ENCODE measurements at regions not wholly inside any gene's neighbourhood (a gene's known extent, or its start where the extent isn't known, plus 50 kb on each side); places are given as distances from the start of the nearest gene placed in this dataset.

DNA sequence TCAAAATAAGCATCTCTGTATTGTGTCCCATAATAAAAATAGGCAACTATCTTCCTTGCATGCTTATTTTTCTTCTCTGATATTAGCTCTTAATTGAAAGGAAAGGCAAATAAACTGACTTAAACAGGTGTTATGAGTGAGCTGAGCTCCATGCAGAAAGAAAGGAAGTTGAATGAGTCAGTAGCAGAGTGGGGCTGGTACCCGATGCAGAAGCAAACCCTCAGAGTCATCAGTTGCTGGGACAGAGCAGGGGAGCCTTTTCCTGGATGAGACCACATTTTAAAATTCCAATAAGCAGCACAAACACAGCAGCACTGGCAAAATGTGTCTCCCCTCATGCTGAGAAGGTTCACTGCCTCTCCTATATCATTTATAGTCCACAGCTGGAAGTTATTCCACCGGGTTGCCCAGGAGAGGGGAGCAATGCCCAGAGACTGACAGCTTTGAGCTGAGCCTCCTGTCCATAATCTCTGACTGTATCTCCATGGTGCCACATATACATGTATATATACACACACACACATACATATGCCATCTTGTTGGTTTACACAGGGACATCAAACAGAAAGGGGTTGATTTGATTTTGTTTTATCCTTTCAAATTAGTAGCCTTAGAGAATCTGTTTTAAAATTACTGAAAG, 274.3 kb upstream of the PPARGC1A start:
- no peak for DNase-seq (ENCODE audit: low read depth)

DNA sequence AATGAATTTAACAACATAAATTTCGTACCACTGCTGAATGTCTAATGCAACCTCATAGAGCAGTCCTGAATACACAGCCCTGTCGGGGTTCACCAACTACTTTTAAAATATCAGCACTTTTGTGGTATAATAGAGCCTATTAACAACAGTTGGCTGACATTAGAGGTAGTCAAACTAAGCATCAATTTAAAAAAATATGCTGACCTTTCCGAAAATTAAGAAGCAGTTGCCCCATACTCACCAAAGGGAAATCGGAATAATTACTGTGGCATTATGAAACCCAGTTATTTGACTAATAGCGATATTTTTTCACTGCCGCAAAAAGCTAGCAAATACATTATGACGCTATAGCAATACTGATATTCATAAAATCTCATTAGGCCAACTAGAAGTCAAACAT, 273.5 kb upstream of the PPARGC1A start:
- no peak for DNase-seq (ENCODE audit: low read depth)

DNA sequence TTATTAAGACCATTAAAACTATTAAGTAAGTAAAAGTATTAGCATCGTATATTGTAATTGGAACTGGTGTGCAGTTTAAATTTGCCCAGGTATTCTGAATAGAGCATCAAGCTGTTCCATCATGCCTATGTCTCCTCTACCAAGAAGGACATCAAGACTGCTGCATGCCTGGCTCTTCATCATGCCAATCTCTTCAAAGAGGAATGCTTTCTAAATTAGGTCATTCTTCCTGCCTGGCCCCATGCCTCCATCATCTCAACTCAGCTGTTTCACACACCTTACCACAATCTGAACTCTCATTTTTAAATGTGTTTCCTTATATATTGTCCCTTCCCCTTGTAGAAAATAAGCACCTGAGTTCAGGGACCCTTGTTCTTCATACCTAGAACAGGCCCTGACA, 270.5 kb upstream of the PPARGC1A start:
- no peak for DNase-seq (ENCODE audit: low read depth)

DNA sequence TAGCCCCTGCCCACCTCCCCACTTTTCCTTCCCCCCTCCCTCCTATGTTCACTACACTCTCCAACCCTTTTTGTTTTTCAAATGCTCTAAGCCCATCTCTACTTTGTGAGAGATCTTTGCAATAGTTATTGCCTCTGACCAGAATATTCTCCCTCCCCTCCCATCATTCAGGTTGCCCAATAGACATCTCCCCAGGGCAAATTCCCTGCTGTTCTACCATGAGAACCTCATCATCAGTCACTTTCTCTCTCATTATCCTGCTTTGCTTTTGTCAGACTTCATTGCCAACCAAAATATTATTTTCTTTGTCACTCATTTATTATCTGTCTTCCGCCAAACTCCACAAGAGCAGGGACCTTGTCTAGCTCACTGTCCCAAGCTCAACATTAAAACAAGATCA, 268.2 kb upstream of the PPARGC1A start:
- no peak for DNase-seq (ENCODE audit: low read depth)

DNA sequence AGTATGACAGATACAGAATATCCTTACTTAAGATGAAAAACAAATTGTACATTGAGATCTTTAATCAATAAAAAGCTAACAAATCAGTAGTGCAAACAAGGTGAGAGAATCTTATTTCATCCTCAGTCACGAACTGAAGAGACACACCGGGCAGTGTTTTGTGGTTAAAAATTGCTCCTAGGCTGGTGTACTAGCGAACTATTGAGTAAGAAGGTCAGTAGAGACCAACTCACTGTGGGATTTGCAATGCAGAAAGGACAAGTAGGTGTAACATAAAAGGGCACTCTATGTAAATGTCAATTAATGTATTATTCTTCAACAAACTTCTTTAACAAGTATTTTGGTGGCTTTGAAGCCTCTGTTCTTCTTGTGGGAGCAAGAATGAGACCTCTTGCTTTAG, 260.2 kb upstream of the PPARGC1A start:
- DNase-seq (ENCODE audit: low read depth) = no peak

DNA sequence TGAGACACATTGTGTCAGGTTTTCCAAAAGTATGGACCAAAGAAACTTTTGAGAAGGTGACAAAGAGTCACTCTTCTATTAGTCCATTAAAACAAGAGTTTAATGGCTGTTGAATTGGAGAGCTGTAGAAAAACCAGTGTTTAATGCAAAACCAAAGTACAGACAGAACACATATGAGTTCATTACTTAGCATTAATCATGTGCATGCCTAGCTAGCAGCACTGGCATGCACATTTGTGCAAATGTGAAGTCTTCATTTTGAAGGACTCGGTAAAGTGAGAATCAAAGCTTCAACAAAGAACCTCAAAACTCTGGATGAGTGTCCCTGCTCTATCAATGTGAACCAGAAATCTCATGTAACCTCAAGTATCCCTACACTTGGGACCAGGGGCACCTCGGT, 256.3 kb upstream of the PPARGC1A start:
- DNase-seq (ENCODE audit: low read depth) = no peak

DNA sequence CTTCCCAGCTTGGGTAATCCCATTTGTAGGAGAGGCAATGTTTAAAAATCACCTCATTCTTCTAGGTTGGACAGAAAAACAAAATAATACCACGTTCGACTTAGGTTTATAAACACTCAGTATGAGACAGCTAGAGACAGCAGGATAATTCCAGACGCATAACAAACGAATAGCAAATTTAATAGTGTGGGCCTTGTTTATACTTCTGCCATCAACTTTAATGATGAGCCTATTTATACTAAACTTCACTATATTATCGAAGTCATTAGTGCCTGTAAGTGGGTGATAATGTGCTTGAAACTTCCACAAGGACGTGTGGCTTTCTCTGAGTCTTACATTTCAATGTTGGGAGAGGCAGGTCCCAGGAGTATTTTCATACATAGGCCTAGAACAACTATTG, 255.7 kb upstream of the PPARGC1A start:
- no peak for DNase-seq (ENCODE audit: low read depth)

DNA sequence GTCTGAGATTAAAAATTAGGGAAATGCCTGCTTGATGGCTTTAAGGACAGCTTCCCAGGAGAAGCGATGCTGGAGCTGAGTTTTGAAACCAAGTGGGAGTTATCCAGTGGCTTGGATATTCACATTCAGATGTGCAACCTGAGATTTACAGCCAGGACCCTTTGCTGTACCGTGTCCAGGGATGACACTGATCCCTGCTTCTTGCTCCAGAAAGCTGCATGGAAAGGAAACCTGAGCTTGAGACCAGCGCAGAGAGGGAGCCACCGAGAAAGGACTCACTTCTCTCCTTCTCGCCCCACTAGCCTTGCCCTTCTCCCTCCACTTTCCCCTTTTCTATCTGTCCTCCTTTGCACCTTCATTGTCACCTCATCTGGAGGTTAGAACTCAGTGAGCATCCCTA, 254.5 kb upstream of the PPARGC1A start:
- DNase-seq (ENCODE audit: low read depth) = no peak

DNA sequence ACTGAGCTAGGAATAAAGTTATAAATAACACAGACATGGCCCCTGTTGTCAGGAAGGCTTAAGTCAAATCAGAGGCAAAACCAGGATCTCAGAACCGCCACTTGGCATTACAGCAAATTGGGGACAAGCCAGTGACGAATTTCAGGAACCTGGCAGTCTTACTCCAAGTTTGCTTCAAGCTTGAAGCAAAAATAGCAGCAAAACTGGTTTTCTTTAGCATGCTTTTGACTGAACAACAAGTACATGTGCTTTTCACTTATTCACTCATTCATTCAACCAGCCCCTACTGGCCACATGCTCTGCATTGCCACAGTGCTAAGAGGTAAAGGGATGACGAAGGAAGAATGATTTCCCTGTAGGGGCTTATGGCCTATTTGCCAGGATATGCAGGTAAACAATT, 253.9 kb upstream of the PPARGC1A start:
- no peak for DNase-seq (ENCODE audit: low read depth)

DNA sequence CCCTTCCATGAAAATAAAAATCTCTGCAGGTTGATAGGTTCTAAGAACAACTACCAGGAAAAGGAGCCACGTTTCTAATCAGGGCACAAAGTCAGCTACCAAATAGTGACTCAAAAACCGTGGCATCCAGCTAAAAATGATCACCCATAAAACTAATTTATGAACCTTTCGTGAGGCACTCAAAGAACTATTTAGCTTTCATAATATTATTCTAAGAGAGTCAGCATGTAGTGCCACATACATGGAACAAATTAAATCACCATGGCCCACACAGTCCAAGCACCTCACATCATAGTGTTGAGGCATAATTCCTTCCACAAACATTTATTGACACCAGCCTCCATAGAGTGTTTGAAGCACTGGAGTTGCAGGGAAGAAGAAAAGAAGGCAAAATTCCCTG, 252.0 kb upstream of the PPARGC1A start:
- DNase-seq (ENCODE audit: low read depth) = no peak

DNA sequence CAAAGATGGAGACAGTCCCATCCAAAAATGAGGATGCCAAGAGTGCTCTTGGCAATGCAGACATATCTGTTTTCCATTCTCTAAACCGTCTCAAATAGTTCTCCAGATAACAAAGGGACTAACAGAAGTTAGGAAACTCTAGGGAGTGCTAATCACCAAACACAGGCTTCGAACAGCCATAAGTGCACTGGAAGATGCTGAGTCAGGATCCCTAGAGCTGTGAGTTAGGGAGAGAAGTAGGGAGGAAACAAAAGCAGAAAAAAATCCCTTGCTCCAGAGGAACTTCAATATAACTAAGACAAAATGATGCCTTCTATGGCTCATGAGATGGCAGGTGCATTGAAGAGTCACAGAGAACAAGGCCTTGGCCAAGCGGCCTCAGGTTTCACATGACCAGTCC, 251.0 kb upstream of the PPARGC1A start:
- no peak for DNase-seq (ENCODE audit: low read depth)

DNA sequence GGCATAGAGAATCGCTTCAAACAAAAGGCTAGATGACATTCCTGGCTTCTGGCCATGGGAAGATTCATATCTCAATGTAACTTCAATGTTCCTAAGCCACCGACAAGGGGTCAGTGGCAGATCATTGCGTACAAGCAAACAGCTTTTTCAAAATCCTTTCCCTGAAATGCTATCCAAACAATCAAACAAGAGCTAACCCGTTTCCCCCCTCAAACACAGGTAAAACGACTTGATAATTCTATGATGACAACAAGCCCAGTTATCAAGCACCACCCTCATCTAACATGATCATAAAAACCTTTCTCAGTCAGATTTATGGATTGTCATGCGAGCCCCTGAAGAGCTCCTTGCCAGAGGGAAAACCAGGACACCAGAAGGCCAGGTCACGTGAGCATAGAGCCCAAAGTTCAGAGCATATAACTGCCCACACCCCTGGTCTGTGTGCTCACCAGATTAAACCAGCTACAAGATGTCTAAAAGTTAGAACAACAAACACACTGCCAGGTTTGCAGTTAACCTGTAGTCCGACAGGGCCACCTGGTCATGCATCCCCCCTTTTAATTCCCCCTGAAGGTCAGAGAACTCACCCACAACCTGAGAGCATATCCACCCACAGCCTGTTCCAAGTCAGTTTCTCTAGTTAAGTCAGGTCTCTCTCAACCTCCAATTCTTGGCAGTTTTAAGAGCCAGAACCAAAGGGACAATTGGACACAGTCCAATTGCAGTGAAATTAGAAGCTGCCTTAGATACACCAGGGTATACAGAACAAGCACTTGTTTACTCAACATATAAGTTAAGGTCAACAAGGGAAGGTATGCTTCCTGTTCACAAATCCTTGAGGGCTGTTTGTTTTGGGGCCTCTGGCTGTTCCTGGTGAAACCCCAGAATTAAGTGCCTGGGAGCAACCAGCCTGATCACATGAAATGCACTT, 248.1 kb upstream of the PPARGC1A start:
- DNase-seq (ENCODE audit: low read depth) = no peak

DNA sequence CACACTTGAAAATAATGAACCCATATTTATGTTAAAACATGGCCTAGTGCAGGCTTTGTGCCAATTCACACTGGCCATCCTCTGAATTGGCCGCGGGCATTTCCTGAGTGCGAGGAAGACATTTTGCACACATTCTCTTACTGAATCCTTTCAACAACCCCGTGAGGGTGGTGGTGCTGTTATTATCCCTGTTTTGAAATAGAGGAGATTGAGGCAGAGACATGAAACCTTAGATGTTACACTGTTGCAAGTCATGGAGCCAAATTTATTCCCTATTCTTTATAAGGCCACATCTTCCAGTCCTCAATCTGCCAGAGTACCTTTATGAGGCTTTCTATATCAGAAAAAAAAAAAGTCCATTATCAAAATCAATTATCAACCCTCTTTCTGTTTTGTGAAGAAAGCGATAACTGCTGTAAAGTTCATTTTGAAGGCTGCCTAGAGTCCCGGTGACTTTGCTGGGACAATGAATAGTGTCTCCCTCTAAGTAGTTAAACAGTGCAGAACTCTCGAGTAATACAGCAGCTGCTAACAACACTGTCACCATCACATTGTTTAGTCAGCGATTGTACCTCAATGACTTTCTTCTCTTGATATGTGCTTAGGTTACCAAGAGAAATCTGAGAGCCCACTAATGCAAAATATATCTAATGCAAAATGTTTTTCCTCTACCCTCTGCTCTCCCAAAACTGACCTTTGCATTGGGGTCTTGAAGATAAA, 242.3 kb upstream of the PPARGC1A start:
- no peak for DNase-seq (ENCODE audit: low read depth)

DNA sequence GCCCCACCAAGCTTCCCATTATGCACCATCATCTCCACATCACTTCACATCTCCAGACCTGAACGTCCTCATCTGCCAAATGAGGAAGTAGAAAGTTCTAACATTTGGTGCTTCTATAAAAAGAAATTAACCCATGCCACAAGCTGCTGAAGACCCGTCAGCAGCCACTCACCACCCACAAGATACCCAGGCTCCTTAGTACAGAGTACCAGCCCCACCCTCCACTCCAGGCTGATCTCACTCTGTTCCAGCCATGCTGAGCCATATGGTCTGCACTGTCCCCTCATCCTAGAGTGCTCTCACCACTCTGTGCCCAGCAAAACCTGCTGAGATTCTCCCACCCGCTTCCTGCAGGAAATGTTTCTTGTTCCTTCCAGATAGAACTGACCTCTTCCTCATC, 240.8 kb upstream of the PPARGC1A start:
- DNase-seq (ENCODE audit: low read depth) = no peak

DNA sequence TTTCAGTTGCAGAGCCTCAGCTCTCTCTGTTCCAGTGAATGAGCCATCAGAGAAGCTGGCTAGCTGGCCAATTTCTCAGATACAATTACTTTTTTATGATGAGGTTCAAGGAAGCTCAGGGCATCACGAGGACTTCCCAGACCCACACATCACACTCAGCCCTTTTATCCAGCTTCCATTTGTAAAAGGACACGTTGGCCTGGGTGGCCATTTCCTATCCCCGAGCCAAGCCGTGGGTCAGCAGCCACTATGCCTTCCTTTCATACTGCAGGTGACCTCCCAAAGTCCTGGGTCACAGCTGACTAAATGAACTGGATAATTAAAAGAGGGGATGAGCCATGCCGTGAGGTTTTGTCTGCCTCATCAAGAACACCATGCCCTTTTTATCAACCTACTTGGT, 236.9 kb upstream of the PPARGC1A start:
- DNase-seq (ENCODE audit: low read depth) = no peak

DNA sequence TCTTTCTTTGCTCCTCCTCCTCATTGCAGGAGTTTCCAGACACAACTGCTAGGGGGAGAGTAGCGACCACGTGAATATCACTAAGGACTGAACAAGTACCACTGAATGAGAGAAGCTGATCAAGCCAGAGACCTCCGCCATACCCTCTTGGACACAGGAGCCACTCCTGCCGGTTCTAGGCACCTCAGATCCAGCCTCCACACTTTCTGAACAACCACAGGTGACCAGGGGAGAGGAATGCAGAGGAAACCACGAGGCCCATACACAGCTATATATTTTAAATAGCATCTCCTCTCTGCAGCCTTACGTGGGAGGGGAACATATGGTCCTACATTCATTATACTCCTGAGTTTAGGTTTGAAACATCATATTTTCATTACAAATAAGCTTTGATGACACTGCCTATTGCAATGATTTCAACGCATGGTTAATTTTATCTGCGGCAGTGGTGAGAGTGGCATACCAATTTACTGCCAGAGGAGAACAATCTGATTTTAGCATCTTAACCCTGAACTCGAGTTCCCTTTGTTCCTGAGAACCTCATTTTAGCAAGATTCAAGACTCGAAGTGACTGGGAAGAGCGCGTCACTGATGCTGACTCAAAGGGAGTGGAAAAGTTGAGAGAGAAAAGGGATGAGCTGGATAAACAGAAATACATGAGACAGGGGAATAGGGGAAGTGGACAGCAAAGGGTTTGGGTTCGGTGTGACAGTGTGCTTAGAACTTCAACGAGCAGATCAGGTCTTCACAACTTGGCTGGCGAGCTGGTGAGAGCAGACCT, 231.7 kb upstream of the PPARGC1A start:
- DNase-seq (ENCODE audit: low read depth) = no peak

DNA sequence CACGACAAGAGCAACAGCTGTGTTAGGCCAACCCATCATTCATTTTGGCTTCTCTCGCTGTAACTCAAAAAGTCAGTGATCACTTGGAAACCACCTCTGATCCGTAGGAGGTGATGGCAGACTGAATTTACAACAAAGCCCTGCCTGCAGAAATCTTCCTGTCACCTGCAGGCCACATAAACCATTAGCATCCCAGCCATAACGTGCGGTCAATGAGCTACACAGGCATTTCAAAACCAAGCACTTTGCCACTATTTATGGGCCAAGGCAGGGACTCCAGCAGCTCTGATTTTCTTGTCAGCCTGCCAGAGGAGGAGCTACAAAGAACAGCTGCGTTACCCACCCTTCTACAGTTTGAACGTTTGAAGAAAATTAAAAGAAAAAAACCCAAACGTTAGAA, 228.1 kb upstream of the PPARGC1A start:
- no peak for DNase-seq (ENCODE audit: low read depth)

DNA sequence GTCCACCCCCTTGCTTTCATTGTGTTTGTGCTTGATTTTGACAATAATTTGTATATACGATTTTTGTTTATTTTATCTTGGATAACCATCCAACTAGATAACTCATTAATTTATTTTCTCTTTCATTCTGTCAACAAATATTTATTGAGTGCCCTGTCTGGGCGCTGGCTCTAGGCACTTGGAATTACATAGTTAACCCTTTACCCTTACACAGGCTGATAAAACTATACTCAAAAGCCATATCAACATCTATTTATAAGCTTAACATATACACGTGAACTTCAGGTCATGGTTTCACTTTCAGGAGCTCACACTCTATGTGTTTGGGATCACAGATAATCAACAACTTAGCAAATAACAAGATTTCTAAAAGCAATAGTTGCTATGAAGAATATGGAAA, 226.3 kb upstream of the PPARGC1A start:
- no peak for DNase-seq (ENCODE audit: low read depth)

DNA sequence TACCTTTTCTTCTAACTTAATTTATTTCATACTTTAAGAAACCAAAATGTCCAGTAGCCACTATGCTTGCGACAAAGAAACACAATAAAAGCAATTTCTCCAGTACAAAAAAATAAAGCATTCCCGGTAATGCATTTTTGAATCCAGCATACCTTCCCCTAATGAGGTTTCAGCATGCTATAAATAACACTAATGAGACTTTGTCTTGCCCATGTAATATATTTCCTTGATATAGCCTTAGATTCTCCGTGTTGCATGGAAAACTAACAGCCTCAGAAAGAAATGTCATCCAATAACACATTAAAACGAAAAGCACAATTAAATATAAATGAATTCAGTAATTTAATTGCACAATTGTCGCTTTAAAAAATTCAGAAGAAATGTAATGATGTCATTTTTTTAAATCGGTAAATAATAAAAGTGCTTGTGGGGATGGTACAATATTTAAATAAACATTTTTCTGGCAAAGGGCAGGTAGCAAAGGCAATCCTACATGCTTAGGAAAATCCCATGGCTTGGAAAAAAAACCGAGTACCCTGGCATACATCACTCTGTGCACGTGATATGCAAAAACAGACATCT, 225.2 kb upstream of the PPARGC1A start:
- DNase-seq (ENCODE audit: low read depth) = no peak

DNA sequence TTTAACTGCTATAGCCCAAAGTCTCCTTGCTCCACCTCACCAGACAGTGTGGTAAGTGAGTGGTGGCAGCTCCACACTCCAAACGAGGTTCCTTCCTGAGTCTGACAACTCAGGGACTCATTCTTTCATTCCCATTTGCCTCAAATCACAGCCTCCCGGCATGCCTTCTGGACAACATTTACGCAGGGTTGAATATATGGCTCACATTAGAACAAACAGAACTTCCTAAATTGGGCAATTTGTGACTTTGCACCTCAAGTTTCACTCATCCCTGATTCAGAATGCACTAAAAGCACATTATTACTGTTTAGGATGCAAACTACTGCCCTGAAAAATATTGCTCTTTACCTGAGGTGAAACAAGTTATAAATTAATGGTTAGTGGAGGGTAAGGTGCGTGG, 224.6 kb upstream of the PPARGC1A start:
- no peak for DNase-seq (ENCODE audit: low read depth)

DNA sequence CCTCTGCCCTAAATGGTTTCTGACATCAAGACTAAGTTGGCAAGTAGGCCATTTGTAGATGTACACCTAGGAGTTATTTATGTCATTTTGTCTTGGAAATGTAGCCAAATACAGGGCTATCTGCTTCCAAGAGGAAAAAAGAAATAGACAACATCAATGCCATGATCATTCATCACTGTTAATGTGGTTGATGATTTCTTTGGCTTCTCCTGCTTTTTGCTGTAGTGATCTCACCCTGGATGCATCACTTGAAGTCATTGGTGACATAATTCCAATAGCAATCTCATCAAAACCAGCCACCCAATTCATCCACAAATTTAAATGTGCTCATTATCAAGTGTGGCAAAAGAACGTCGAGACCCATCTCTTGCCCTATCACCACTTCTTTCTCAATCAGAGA, 222.6 kb upstream of the PPARGC1A start:
- DNase-seq (ENCODE audit: low read depth) = no peak

DNA sequence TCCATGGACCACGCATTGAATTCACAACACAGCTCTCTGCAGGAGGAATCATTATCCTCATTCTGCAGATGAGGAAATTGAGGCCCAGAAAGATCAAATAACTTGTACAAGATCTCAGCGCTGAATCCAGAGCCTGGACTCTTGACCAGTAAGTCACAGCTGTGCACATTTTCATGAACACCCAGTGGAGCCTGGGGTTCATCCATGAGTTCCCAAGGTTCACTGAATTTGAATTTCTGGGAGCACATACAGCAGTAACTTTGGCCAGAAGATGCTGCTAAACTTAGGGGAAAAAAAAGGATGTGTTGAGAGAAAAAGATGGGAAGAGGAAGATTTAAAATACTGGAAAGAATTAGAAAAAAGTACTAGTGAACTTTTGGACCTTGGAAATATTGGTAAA, 218.7 kb upstream of the PPARGC1A start:
- DNase-seq (ENCODE audit: low read depth) = no peak
